Glomerular visceral epithelial cell (primary cell): ENCODE measurements at regions not wholly inside any gene's neighbourhood (a gene's known extent, or its start where the extent isn't known, plus 50 kb on each side); places are given as distances from the start of the nearest gene placed in this dataset.

Experiments used
- DNase-seq: peaks from one replicate; pipeline ENCODE4 v3.0.0-alpha.2; 2016; ENCODE audit errors: extremely low spot score

DNA sequence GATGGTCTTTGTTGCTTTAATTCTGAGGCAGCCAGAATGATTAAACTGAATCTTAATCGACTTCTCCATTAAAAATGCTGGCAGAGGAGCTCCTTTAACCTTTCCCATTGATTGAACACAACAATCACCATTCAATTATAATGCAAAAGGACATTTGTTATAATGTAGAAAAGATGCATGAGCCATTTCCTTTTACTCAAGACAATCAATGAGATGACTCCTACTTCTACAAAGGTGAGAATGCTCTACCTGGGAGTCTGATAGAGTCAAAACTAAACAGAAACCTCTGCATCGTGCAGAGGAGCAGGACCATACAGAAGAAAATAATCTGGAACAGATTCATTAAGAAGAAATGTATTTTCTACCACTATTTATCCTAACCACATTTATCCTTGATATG is 253.6 kb upstream of the DACH1 start:
- DNase-seq: no peak

DNA sequence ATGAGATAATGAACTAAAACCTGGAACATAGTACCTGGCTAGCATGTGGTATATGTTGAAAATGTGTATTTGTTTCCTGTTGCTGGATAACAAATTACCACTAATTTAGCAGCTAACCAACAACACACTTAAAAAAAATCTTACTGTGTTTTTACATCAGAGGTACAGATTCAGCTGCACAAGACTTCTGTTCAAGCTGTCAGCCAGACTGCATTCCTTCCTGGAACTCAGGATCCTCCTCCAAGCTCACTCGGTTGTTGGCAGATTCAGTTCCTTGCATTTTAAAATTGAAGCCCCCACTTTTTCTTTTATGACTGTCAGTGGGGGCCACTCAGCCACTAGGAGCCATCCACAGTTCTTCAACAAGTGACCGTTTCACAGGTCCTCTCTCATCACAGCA is 246.9 kb upstream of the DACH1 start:
- no peak for DNase-seq

DNA sequence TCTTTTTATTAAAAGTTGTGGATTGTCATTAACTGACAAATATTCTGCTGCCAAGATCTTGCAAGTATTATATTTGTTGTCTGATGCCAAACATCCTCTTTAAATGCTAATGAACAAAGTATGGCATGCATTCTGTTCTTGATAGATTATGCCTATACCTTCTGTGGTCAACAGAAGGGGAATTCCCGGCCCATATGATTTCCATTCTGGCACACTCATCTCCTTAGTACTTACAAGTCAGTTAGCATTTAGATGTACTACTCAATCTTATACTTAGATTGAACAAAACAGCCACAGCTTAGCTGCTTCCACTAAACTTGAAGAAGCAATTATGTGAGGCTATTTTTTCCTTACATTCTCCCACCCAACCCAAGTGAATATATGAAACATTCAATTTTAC is 246.1 kb upstream of the DACH1 start:
- no peak for DNase-seq

DNA sequence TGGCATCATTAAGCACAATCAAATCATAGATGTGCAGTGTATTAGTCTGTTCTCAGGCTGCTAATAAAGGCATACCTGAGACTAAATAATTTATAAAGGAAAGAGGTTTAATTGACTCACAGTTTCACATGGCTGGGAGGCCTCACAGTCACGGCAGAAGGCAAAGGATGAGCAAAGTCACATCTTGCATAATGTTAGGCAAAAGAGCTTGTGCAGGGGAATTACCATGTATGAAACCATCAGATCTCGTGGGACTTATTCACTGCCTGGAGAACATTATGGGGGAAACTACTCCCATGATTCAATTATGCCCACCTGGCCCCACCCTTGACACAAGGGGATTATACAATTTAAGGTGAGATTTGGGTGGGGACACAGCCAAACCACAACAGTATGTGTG is 245.2 kb upstream of the DACH1 start:
- no peak for DNase-seq

DNA sequence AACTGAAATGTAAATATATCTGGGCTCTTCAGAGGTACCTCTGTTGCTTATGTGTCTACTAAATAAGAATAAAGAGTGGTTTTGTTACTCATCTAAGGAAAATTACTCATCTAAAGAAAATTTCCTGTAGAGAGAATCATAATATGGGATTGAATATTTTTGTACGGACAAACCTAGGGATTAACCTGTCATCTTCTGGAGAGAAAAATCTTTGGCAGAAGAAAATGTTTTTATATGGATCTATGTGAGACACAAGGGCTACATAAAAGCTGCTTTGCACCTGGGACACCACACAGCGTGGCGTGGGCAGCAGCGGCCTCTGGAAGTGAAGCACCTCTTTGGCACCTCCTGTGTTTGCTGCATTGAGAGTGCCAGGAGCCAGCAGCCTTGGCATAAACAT is 242.9 kb upstream of the DACH1 start:
- peak; percentile 25 for DNase-seq

DNA sequence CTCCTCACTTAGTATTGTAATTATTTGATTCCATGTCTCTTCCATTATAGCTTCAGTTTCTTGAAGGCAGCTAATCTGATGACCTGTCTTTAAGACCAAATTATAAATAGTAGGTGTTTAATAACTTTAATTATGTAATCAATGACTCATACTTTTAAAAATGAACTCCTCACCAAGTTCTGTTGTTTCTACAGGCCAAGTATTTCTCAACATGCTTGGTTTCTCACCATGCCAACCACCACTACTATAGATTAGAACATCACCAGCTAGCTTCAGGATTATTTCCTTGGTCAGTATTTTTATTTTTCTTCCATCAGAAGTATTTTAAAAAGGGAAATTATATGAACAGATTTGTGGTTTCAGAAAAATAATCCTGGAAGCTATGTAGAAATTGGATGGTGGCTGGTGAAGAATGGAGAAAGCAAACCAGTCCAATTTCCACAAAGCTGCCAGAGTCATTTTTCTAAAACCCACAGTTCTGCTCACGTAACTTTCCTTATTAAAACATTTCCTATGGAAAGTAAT is 237.7 kb upstream of the DACH1 start:
- DNase-seq: no peak

DNA sequence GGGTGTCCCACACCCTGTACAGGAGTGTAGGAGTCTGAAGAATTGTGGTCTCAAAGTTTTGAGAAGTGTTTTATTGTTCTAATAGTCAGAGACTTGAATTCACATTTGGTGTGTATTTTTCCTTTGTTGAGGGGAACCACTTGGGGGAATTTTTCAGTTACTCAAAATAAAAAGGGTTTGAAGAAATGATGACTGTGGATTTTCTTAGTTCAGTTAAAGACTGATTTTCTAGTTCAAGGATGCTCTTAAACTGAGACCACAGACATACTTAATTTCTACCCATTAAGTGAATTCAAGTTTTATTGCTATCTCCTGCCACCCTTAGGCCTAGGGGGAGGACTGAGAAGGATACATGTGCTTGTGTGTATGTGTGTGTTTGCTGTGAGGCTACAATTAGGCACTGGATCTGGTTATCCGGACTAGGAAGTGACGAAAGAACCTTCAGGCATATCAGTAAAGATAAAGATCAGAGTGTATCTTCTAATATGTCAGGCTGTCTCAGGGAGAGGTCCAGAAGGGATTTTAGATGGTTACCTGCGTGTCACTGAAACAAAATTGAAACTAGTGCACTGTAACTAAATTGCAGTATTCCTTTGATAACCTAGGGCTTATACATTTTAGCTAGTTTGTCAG is 234.9 kb upstream of the DACH1 start:
- DNase-seq: no peak

DNA sequence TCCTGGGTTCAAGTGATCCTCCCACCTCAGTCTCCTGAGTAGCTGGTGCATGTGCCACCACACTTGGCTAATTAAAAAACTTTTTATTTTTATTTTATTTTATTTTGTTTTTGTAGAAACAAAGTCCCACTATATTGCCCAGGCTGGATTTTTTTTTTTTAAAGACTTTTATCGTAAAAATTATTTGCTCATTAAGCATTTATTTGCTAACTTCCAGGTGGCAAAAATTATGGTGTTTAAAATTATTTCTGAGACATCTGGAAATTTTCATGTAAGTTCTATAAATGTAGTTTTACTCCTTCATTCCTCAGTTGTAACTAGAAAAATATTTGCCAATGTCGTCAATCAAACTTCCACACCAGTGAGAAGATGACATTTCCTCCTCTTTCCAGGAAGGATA is 233.3 kb upstream of the DACH1 start:
- no peak for DNase-seq

DNA sequence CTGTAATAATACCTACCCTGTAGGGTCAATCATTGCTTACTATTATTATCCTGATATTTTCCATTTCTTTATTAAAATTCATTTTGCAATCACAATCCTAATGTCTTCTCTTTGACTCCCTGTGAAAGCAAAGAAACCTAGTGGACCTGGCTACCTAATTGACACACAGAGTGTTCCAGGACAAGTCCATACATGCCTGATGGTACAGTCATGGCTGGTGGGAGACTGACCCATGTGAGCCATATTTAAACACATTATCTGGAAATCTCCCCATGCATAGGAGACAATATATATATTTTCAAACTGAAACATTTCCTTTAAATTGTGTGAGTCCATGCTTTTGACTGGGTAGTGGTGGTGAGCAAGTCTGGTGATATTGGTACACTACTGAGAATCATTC is 230.6 kb upstream of the DACH1 start:
- no peak for DNase-seq

DNA sequence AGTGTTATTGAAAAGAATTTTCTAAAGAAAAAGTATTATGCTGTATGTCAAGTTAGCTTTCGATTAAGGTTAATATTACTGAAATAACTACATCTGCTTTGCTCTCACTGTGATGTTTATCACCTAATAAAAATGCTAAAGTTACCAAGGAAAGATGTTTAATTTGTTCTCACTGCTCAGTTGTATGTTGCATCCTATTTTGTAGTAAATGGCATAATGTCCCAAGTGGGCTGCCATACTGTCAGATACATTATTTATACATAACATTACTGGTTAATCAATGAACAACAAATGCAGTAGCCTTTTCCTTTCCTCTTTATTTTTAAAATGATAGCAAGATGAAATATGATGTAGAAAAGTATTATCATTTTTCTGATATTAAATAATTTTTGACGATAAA is 226.3 kb upstream of the DACH1 start:
- no peak for DNase-seq

DNA sequence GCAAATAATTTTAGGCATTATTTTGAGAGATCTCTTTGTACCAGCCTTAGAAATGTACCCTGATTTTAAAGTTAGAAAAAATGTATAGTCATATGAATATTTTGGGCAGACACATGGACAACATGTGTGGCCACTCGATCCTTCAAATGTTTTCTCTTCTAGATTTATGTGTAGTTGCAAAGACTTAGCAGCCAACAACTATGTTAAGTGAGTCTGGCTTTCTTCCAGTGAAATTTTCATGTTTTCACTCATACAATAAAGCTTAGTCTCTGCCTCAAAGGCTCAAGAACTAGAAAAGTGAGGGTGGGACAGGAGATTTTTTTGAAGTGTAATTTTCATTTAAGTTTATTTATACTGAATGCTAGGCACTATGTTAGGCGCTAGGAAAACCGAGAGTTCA is 207.7 kb upstream of the DACH1 start:
- no peak for DNase-seq

DNA sequence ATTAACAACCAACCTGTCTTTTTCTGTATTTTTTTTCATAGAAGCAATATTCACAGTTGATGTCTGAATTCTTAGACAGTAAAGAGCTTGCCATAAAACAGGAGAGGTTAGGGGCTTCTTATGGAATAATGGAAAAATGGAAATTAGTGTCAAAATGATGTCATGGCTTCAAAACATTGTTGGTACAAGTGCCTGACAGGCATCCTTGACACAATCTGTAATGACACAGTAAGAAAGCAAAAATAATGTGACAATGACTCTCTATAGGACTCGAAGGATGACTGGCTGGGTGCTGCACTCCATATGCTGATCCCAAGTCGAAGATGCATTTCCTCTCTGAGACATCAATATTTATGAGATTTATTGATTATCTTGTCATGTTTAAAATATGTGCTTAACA is 205.3 kb upstream of the DACH1 start:
- no peak for DNase-seq

DNA sequence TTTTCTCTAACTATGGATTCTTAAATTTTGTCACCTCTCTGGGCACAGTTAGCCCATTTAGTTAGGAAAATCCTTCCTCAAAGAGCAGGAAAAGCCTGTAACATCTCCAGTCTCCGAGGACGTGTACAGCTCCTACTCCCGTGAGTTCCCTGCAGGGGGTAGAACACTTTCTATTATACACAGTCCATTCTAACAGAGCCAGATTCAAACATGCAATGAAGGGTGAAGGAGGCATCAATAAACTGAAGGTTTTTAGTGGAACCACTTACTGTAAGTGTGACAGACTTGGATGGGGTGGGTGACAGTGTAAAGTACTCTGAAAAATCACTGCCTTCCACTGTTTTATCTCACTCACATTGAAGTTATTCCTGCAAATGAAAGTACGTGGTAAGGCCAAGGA is 204.7 kb upstream of the DACH1 start:
- no peak for DNase-seq

DNA sequence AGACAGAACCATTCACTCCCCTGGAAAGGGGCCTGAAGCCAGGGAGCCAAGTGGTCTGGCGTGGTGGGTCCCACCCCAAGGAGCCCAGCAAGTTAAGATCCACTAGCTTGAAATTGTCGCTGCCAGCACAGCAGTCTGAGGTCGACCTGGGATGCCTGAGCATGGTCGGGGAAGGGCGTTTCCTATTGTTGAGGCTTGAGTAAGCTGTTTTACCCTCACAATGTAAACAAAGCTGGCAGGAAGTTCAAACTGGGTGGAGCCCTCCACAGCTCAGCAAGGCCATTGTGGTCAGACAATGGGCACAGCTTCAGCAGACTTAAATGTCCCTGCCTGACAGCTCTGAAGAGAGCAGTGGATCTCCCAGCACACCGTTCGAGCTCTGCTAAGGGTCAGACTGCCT is 195.6 kb upstream of the DACH1 start:
- DNase-seq: no peak

DNA sequence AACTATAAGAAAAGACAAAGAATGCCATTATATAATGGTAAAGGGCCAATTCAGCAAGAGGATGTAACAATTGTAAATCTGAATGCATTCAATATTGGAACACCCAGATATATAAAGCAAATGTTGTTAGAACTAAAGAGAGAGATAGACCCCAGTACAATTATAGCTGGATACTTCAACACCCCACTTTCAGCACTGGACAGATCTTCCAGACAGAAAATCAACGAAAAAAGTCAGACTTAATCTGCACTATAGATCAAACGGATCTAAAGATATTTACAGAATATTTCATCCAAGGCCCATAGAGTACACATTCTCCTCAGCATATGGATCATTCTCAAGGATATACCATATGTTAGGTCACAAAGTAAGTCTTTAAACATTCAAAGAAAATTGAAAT is 194.6 kb upstream of the DACH1 start:
- no peak for DNase-seq

DNA sequence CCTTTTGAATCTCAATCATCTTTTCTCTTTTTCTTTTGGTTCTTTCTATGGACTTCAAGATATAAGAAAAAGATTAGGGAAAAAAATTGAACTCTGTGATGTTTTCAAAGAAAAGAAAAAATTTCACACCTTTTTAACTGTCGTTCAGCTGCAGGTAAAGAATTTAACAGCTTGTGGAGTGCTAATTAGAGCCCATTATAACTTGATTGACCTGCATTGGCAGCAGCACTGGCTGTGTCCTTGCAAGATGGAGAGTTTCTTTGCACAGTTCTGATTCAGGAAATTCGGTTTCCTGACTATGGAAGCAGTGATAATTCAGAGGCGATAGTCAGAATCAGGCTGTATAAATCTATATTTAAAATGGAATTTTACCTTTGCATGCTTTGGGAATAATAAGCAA is 183.2 kb upstream of the DACH1 start:
- DNase-seq: no peak

DNA sequence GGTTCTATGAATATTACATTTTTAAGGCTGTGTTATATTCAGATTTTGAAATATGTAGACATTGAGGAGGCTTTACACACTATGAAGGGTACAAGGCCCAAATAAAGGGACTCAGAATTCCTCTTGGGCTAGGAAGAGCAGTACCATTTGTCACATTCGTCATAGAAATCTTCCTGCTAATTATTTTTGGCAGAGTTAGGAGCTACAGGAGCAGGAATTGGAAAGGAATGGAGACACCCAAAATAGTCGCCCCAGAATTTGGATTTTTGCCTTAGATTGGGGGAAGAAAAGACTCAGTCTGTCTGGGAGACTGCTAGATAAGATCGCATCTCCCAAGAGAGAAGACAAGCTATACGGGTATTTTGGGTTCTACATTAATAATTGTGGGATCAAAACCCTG is 176.4 kb upstream of the DACH1 start:
- DNase-seq: no peak

DNA sequence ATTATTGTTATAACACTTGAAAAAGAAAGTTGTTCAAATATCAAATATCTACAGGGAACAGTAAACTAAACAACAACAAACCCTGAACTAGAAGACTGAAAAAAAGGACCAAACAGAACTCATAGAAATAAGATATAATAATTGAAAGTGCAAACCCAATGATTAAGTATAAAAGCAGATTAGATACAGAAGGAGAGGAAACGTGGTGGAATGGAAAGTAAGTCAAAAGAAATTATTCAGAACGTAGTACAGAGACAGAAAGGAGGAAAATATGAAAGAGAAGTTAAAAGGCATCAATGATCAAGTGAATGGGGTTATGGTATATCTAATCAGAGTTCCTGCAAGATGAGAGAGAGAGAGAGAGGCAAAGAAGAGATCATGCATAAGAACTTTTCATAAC is 174.2 kb upstream of the DACH1 start:
- no peak for DNase-seq

DNA sequence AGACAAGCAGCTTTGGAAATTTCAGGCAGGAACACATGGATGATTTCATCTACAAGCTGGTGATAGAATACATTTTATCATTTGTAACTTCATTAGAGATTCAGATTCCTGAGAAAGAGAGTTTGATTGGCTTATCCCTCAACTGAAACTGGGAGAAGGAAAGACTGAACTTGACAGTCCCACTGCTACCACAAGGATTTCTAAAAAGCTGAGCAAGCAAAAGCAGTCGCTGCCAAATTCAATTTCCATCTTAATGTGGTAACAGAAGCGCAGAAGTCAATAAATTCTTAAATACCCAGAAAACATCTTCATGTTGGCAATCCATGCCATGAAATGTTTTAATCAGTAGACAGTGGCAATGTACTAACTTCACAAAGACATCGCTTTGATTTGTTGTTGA is 172.1 kb upstream of the DACH1 start:
- DNase-seq: no peak

DNA sequence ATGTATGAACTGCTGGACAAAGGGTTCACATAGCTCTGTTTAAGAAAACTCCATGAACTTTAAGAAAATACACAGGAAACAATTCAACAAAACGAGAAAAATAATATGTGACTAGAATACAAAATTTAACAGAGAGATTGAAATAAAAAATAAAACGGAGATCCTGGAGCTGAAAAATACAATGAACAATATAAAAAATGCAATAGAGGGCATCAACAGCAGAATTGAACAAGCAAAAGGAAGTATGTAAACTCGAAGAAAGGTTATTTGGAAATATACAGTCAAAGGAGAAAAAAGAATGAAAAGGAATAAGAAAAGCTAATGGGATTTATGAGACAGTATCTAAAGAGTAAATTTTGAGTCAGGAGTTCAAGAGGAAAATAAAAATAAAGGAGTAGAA is 163.0 kb upstream of the DACH1 start:
- DNase-seq: no peak

DNA sequence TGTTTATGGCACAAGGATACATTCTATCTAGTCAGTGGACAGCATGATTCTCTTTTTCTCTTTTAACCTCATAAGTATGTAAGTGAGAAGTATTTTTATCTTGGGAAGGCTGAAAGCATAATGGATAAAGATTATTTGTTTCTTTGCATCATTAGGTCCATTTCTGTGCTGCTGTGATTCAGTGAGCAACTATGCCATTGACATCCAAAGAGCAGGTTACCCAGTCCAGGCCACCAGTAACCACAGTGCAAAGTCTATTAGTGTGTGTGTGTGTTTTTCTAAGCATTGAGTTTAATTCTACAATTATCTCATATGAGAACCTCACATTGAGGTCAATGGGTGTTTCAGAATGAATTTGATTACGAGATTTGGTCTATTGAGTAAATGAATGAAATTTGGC is 158.8 kb upstream of the DACH1 start:
- peak; percentile 20 for DNase-seq

DNA sequence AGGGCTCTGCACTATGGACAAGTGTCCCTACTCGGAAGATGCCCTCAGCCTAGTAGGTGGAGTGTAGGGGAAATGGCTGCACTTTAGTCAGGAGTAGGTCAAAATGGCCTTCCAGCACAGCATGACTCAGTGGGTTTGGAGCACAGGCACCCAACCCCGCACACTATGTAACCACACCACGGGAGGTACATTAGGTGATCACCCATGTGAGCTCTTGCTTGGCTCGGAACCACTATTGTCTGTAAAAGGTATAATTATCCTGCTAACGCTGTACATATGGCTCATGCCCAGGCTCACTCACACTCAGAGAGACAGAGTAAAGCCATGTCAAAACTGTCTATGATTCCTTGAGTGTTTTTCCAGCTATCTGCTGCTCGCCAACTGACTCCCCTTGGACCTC is 156.9 kb upstream of the DACH1 start:
- DNase-seq: no peak

DNA sequence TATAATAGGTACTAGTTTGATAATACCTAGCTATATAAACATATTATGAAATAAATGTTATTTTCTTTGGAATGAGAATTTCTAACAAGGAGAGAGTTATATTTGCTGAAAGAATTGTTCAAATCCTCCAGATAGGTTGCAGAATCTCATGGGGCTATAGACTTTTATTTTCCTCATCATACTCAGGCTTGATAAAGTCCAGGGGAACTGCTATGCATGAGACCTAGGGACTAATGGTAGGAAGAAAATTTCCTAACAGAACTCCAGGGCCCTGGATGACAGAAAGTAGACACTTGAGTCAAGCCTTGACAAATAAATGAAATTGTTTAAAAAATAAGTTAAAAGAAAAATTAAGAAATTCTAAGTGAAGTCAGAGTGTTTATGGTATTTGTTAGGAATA is 138.5 kb upstream of the DACH1 start:
- no peak for DNase-seq

DNA sequence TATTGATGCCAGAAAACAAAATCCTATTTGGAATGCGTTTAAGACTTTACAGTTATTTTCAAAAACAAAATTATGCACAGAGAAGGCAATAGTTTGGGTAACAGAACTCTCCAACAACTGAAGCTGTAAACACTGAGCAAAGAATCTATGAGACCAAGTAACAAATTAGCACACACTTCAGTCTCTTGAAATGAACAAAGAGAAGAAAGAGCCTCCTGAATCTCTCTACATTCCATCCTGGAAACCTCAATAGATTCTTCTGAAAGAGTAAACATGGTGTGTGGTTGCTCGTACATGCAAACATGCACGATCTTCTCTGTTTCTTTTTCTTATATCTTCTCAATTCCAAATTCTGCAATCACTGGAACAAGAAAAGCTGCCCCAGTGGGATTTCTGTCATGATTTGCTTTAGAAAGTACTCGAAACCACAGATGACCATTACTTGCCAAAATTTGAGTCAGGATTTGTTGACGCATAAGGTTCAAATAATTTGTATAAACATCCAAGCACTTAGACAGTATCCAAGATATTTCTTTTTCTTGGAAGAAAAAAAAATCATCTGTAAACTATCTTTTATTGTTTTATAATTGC is 137.9 kb upstream of the DACH1 start:
- no peak for DNase-seq
